Hematopoietic multipotent progenitor cell (in vitro differentiated cells): ENCODE measurements at regions not wholly inside any gene's neighbourhood (a gene's known extent, or its start where the extent isn't known, plus 50 kb on each side); places are given as distances from the start of the nearest gene placed in this dataset.

Experiments
- DNase-seq, 3 donors: peaks; one replicate each; pipeline ENCODE4 v3.0.0-alpha.2; 2011 to 2015; ENCODE audit warnings: low read depth in 2 of 3, low spot score in 2 of 3

DNA sequence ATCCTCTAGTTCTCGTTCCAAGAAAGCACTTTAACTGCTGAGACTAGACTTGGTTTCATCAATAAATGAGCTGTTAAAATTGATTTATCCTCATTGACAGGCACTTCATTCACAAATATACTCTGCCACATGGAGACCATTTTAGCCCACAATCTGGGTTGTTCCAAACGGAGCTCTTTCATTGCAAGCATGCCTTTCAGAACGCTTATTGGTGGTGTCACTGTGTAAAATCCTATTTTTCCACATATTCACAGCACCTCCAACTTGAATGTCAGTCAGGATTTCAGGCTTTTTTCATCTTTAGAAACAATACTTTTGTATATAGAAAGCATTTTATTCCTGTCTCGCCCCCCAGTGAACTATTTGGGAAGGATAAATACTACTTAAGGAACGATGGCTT is 424.7 kb upstream of the NRP1 start:
- DNase-seq, result no peak

- no peak for DNase-seq
These were observed 423.8 kb upstream of the NRP1 start for GRCh38 chr10:33758299-33758698.

DNA sequence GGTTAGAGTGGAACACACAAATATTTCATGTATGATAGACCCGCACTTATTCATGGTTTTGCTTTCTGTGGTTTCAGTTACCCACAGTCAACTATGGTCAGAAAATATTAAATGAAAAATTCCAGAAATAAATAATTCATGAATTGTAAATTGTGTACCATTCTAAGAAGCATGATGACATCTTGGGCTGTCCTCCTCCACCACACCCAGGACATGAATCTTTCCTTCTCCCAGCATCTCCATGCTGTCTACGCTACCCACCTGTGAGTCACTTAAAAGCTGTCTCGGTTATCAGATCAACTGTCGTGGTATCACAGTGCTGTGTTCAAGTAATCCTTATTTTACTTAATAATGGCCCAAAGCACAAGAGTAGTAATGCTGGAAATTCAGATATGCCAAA is 419.6 kb upstream of the NRP1 start:
- no peak for DNase-seq

DNA sequence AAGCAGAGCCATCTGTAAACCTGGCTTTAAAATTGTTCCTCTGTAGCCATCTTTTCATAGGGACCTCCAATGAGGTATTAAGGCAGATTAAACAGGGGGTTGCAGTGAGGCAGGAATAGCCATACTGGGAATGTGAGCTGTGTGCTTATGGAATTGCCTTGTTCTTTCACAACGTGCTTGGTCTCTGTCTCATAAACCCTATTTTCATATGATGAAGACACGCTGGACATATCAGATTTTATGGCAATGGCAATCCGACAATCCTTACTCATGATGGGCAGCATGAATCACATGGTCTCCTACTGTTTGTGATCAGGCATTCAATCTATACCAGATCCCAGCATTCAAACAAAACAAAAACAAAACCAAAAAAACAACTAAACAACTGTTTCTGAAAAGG is 418.9 kb upstream of the NRP1 start:
- no peak for DNase-seq

DNA sequence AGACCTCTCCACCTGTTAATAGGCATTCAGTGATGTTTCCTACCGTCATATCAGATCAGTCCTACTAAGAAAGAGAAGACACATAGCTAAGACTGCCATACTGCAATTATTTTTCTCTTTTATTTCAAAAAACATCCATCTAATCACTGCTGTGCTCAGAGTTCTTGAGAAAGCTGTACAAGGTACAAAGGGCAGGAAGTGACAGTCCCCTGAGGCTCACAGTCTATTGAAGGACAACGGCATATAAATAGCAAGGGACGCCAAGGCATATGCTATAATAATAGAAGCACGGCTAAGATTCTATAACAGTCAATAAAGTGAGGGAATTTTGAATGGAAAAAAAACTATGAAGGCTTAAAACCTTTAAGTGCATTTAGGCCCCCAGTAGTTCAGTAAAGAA is 415.3 kb upstream of the NRP1 start:
- no peak for DNase-seq

GRCh38 chr10:33749067-33749735 is 414.7 kb upstream of the NRP1 start:
- no peak for DNase-seq

GRCh38 chr10:33746836-33747268 is 412.4 kb upstream of the NRP1 start:
- DNase-seq, result no peak

DNA sequence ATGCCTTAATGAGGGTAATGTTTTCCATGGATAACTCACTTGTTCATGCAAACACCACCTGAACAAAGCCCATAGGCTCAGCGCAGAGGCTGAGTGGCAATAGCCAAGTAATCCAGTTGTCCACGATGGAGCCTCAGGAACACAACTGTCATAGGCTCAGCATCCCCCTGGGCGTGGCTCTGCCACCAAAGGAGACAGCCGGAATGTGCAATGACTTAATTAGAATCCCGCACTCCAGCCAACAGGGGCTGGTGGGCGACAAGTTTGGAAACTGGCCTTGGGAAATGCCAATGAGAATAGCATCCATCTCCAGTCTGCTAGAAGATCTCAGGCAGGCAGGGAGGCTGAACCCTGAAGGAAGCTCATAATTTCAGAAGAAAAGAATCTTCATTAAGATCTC is 411.7 kb upstream of the NRP1 start:
- no peak for DNase-seq

DNA sequence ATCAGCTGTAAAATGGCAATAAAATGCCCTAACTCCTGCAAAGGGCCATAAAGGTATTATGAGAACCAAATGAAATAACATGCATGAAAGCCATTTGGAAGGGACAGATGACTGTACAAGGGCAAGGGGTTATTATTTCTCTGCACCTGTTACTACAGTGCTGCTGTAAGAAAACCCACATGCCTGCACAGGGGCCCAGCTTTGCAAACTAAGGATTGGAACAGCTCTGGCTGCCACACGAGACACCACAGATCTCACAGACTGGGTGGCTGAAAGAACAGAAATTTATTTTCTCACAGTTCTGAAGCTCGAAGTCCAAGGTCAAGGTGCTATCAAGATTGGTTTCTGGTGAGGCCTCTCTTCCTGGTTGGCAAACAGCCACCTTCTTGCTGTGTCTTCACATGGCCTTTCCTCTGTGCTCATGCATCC is 409.0 kb upstream of the NRP1 start:
- DNase-seq, result no peak

DNA sequence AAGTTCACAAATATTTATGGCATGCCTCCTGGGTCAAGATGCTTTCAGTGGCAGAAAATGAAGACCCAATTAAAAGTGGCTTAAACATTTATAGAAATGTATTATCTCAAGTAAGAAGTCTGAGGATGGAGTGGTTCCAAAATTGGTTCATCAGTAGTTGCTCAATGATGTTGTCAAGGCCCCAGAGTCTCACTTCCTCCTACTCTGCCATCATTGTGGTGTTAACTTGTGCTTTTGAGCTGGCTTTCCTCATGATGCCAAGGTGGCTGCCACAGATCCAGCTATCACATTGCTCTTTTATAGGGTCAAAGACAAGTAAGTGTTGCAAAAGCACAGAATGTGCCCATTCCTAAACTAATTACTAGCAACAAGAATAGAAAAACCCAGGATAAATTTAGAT is 404.6 kb upstream of the NRP1 start:
- no peak for DNase-seq

DNA sequence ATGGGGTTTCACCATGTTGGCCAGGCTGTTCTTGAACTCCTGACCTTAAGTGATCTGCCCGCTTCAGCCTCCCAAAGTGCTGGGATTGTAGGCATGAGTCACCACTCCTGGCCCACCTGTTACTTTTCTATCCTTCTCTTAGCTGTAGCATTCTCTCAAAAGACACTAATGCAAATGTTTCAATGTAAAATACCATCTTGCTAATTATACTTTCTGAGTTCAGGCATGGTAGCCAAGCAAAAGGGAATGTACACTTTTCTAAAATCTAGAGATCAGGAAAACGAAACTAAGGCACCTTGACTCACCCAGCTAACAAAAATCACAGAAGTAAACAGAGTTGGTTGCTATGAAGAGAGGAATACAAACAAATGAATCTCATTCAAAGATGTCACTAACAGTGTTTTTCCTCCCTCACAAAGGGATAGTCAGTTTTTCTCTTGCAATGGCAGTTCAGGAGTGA is 401.0 kb upstream of the NRP1 start:
- no peak for DNase-seq

- no peak for DNase-seq
These were observed 400.1 kb upstream of the NRP1 start for GRCh38 chr10:33734393-33735155.

GRCh38 chr10:33733058-33733457 is 398.6 kb upstream of the NRP1 start:
- DNase-seq, result no peak

GRCh38 chr10:33732161-33732680 is 397.8 kb upstream of the NRP1 start:
- DNase-seq, result no peak

- no peak for DNase-seq
These were observed 396.9 kb upstream of the NRP1 start for GRCh38 chr10:33731322-33731721.

DNA sequence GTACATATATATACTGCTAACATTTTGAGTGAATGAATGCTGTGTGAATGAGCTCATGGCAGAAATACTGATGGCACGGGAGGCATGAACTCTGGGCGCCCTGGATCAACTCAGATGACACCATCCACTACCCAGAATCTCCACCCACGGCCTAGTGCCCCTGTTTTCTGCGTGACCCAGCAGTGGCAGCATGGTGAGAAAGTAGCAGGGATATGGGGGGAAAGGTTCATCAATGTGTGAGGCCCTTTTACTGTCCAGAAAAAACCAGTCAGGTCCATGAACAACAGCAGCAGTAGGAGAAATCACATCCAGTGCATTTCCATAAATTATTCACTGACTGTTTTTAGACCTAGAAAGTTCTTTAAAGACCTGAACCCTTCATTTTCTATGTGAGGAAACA is 391.0 kb upstream of the NRP1 start:
- DNase-seq, result no peak

- DNase-seq, result no peak
These were observed 388.7 kb upstream of the NRP1 start for GRCh38 chr10:33723181-33723580.

GRCh38 chr10:33722067-33722466 is 387.6 kb upstream of the NRP1 start:
- no peak for DNase-seq

- no peak for DNase-seq
These were observed 387.0 kb upstream of the NRP1 start for GRCh38 chr10:33721509-33721908.

DNA sequence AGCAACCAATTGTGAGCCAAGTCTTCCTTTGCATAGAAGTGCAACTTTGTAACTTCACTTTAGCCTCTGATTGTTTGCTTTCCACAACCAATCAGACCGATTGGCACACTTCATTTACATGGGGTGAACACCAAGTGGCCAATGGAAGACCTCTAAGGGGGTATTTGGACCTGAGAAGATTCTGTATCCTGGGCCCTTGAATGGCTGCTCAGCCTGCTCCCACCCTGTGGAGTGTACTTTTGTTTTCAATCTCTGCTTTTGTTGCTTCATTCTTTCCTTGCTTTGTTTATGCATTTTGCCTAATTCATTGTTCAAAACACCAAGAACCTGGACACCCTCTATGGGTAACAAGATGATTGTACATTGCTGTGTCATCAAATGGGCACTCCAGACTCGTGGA is 385.7 kb upstream of the NRP1 start:
- DNase-seq, result no peak

- no peak for DNase-seq
These were observed 384.7 kb upstream of the NRP1 start for GRCh38 chr10:33719005-33719703.
